ENCODE measurements at regions not wholly inside any gene's neighbourhood (a gene's known extent, or its start where the extent isn't known, plus 50 kb on each side); places are given as distances from the start of the nearest gene placed in this dataset.

- TF ChIP-seq CTCF (IDR thresholded peaks at IDR 0.05; ENCODE audit: insufficient read depth, low read length, poor library complexity, severe bottlenecking) = no peak
- Histone ChIP-seq H3K27me3 (ENCODE audit: control insufficient read depth, insufficient read depth, low read length) (no peaks in the 10 kb centered on the region), H3K36me3 (ENCODE audit: control insufficient read depth, insufficient read depth, low read length) (no peaks in the 10 kb centered on the region), H3K4me3 (ENCODE audit: low read depth, low read length) (no peak overlapping the region)
- no peak for DNase-seq (ENCODE audit: low read depth)
Observed at GRCh38 chr10:121113911-121114310, 262.7 kb downstream of the WDR11 start.

- TF ChIP-seq CTCF (IDR thresholded peaks at IDR 0.05; ENCODE audit: insufficient read depth, low read length, poor library complexity, severe bottlenecking) = no peak
- no peak for DNase-seq (ENCODE audit: low read depth)
- Histone ChIP-seq H3K4me3 (ENCODE audit: low read depth, low read length) (no peak overlapping the region), H3K36me3 (ENCODE audit: control insufficient read depth, insufficient read depth, low read length) (no peaks in the 10 kb centered on the region), H3K27me3 (ENCODE audit: control insufficient read depth, insufficient read depth, low read length) (no peaks in the 10 kb centered on the region)
Observed at GRCh38 chr10:121115154-121115553, 264.0 kb downstream of the WDR11 start.

- Histone ChIP-seq H3K27me3 (ENCODE audit: control insufficient read depth, insufficient read depth, low read length) (no peaks in the 10 kb centered on the region), H3K36me3 (ENCODE audit: control insufficient read depth, insufficient read depth, low read length) (no peaks in the 10 kb centered on the region), H3K4me3 (ENCODE audit: low read depth, low read length) (no peak overlapping the region)
- no peak for TF ChIP-seq CTCF (IDR thresholded peaks at IDR 0.05; ENCODE audit: insufficient read depth, low read length, poor library complexity, severe bottlenecking)
- DNase-seq (ENCODE audit: low read depth) = no peak
Observed at GRCh38 chr10:121121462-121121861, 270.3 kb downstream of the WDR11 start.

- no peaks in the 10 kb centered on the region for H3K36me3 ChIP-seq (ENCODE audit: control insufficient read depth, insufficient read depth, low read length)
Observed at GRCh38 chr10:121127151-121127906, 276.2 kb downstream of the WDR11 start.

GRCh38 chr10:121128164-121128563 is 277.0 kb downstream of the WDR11 start:
- Histone ChIP-seq H3K36me3 (ENCODE audit: control insufficient read depth, insufficient read depth, low read length) (no peaks in the 10 kb centered on the region), H3K27me3 (ENCODE audit: control insufficient read depth, insufficient read depth, low read length) (no peaks in the 10 kb centered on the region), H3K4me3 (ENCODE audit: low read depth, low read length) (no peak overlapping the region)
- DNase-seq (ENCODE audit: low read depth) = no peak
- no peak for TF ChIP-seq CTCF (IDR thresholded peaks at IDR 0.05; ENCODE audit: insufficient read depth, low read length, poor library complexity, severe bottlenecking)

More at GRCh38 chr10:121127151-121127906, 276.2 kb downstream of the WDR11 start:
- H3K4me3 ChIP-seq (ENCODE audit: low read depth, low read length) = no peak overlapping the region
- DNase-seq (ENCODE audit: low read depth) = no peak
- no peaks in the 10 kb centered on the region for H3K27me3 ChIP-seq (ENCODE audit: control insufficient read depth, insufficient read depth, low read length)
- no peak for TF ChIP-seq CTCF (IDR thresholded peaks at IDR 0.05; ENCODE audit: insufficient read depth, low read length, poor library complexity, severe bottlenecking)

GRCh38 chr10:121129266-121129665 is 278.1 kb downstream of the WDR11 start:
- H3K4me3 ChIP-seq (ENCODE audit: low read depth, low read length) = no peak overlapping the region
- DNase-seq (ENCODE audit: low read depth) = no peak
- no peak for TF ChIP-seq CTCF (IDR thresholded peaks at IDR 0.05; ENCODE audit: insufficient read depth, low read length, poor library complexity, severe bottlenecking)
- no peaks in the 10 kb centered on the region for H3K36me3 ChIP-seq (ENCODE audit: control insufficient read depth, insufficient read depth, low read length)
- H3K27me3 ChIP-seq (ENCODE audit: control insufficient read depth, insufficient read depth, low read length) = no peaks in the 10 kb centered on the region

All from kidney epithelial cell (primary cell).